CD4-positive, CD25-positive, alpha-beta regulatory T cell (primary cell): ENCODE measurements at regions not wholly inside any gene's neighbourhood (a gene's known extent, or its start where the extent isn't known, plus 50 kb on each side); places are given as distances from the start of the nearest gene placed in this dataset.

Experiments used
- ATAC-seq, 2 donors: fragments of 150-1000 bp; cut with Tn5 transposase; one replicate each; pipeline ENCODE4 v1.10.0; 2021; ENCODE audit warnings: low read depth in 2 of 2, moderate number of reproducible peaks in 2 of 2, moderate library complexity in 1 of 2
- DNase-seq, 3 donors: peaks; one replicate each; pipeline versions ENCODE4 v3.0.0 to v3.0.0-alpha.2; 2012 to 2022; ENCODE audit warnings: mixed read lengths in 1 of 3
- H3K27ac ChIP-seq: one replicate; pipeline ENCODE4 v1.7.0; 2013; ENCODE audit warnings: mild to moderate bottlenecking, low read length; ENCODE audit not compliant: insufficient read depth, poor library complexity, severe bottlenecking
- H3K27me3 ChIP-seq: one replicate; pipeline ENCODE4 v1.7.0; 2013; ENCODE audit warnings: low read length; ENCODE audit not compliant: control insufficient read depth, insufficient read depth
- H3K36me3 ChIP-seq: one replicate; pipeline ENCODE4 v1.7.0; 2013; ENCODE audit warnings: mild to moderate bottlenecking, low read length, moderate library complexity; ENCODE audit not compliant: control insufficient read depth, insufficient read depth
- H3K4me1 ChIP-seq: 2 replicates; pipeline ENCODE4 v1.7.0; 2013; ENCODE audit warnings: mild to moderate bottlenecking, low read length; ENCODE audit not compliant: insufficient read depth, control insufficient read depth, poor library complexity, severe bottlenecking
- H3K4me3 ChIP-seq: one replicate; pipeline ENCODE4 v1.7.0; 2013; ENCODE audit warnings: low read depth, mild to moderate bottlenecking, low read length, moderate library complexity
- H3K9me3 ChIP-seq, 2 experiments: 1 replicate in 1 of 2; 2 replicates in 1 of 2; pipeline ENCODE4 v1.7.0; 2013; ENCODE audit warnings: low read length in 2 of 2, mild to moderate bottlenecking in 1 of 2, moderate library complexity in 1 of 2; ENCODE audit not compliant: control insufficient read depth in 2 of 2
- H3K27ac Mint-ChIP-seq, 3 donors: one replicate each; pipeline ENCODE4 v1.8.0; 2020 to 2022; ENCODE audit warnings: mild to moderate bottlenecking in 3 of 3, mixed read lengths in 3 of 3, moderate library complexity in 2 of 3
- H3K27me3 Mint-ChIP-seq: one replicate; pipeline ENCODE4 v1.8.0; 2022; ENCODE audit warnings: mild to moderate bottlenecking, mixed read lengths
- H3K36me3 Mint-ChIP-seq: one replicate; pipeline ENCODE4 v1.8.0; 2020; ENCODE audit warnings: mixed read lengths
- H3K4me1 Mint-ChIP-seq, 4 donors: one replicate each; pipeline ENCODE4 v1.8.0; 2020 to 2022; ENCODE audit warnings: mixed read lengths in 4 of 4, mild to moderate bottlenecking in 1 of 4
- H3K4me3 Mint-ChIP-seq, 4 donors: one replicate each; pipeline ENCODE4 v1.8.0; 2020 to 2022; ENCODE audit warnings: mild to moderate bottlenecking in 4 of 4, mixed read lengths in 4 of 4, moderate library complexity in 3 of 4
- H3K9me3 Mint-ChIP-seq, 7 donors: one replicate each; pipeline ENCODE4 v1.8.0; 2020 to 2022; ENCODE audit warnings: mixed read lengths in 7 of 7, mild to moderate bottlenecking in 3 of 7, moderate library complexity in 2 of 7

DNA sequence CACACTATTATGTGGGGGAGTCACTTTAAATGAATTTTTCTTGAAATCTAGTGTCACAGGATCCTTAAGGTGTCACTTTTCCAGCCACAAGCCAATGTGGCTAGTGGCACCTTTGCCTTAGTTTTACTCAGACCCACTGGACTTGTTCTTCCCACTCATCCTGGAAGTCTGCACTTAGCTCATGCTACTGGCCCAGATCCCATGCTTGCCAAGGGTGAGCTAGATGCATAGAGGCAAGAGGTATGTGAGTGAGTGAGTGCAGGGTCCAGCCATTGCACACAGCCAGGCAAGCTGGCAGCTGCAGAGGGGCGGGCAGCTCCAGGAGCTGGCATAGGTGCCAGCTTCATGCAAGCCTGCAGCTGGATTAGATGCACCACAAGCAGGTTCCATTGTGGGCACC, 81.0 kb downstream of the CGGBP1 start:
- ATAC-seq (no peak), DNase-seq (no peak)
- Histone ChIP-seq H3K27ac (no peak overlapping the region), H3K4me3 (no peak overlapping the region), H3K4me1 (no peaks in the 10 kb centered on the region), H3K36me3 (no peaks in the 10 kb centered on the region), H3K9me3 (no peaks in the 10 kb centered on the region), H3K27me3 (peaks cover 5% of the 10 kb centered on the region)
- Mint-ChIP-seq H3K9me3 (peaks cover 0 to 3% (median 0%) of the 10 kb centered on the region in 7 donors), H3K27me3 (peaks cover 4% of the 10 kb centered on the region), H3K36me3 (no peaks in the 10 kb centered on the region), H3K27ac (no peak overlapping the region), H3K4me3 (no peak overlapping the region), H3K4me1 (no peaks in the 10 kb centered on the region)

- Mint-ChIP-seq H3K27ac (no peak overlapping the region), H3K4me3 (no peak overlapping the region), H3K36me3 (no peaks in the 10 kb centered on the region), H3K27me3 (no peaks in the 10 kb centered on the region), H3K9me3 (peaks cover 0 to 4% (median 0%) of the 10 kb centered on the region in 7 donors), H3K4me1 (no peaks in the 10 kb centered on the region)
- Histone ChIP-seq H3K9me3 (no peaks in the 10 kb centered on the region), H3K4me3 (no peak overlapping the region), H3K4me1 (no peaks in the 10 kb centered on the region), H3K27me3 (peaks cover 5% of the 10 kb centered on the region), H3K36me3 (no peaks in the 10 kb centered on the region), H3K27ac (no peak overlapping the region)
- no peak for DNase-seq
- ATAC-seq = no peak
Observed at GRCh38 chr3:87975716-87976115, 83.1 kb downstream of the CGGBP1 start.

GRCh38 chr3:87973906-87974305, 84.9 kb downstream of the CGGBP1 start:
- H3K4me1 ChIP-seq = no peaks in the 10 kb centered on the region
- H3K36me3 ChIP-seq = no peaks in the 10 kb centered on the region
- H3K27me3 Mint-ChIP-seq = no peaks in the 10 kb centered on the region
- H3K27ac ChIP-seq = no peak overlapping the region
- no peak overlapping the region for H3K4me3 Mint-ChIP-seq
- no peak for ATAC-seq
- H3K36me3 Mint-ChIP-seq = no peaks in the 10 kb centered on the region
- no peaks in the 10 kb centered on the region for H3K9me3 ChIP-seq
- H3K4me3 ChIP-seq = no peak overlapping the region
- H3K4me1 Mint-ChIP-seq = no peaks in the 10 kb centered on the region
- no peak overlapping the region for H3K27ac Mint-ChIP-seq
- peaks cover 5% of the 10 kb centered on the region for H3K27me3 ChIP-seq
- DNase-seq = no peak
- peaks cover 0 to 6% (median 0%) of the 10 kb centered on the region in 7 donors for H3K9me3 Mint-ChIP-seq

DNA sequence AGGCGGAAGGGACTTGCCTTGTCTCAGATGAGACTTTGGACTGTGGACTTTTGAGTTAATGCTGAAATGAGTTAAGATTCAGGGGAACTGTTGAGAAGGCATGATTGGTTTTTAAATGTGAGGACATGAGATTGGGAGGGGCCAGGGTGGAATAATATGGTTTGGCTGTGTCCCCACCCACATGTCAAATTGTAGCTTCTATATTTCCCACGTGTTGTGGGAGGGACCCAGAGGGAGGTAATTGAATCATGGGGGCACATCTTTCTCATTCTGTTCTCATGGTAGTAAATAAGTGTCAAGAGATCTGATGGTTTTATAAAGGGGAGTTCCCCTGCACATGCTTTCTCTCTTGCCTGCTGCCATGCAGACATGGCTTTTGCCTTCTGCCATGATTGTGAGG, 89.2 kb downstream of the CGGBP1 start:
- Histone ChIP-seq H3K9me3 (no peaks in the 10 kb centered on the region), H3K4me1 (no peaks in the 10 kb centered on the region), H3K27me3 (peaks cover 4% of the 10 kb centered on the region), H3K4me3 (no peak overlapping the region), H3K27ac (no peak overlapping the region), H3K36me3 (no peaks in the 10 kb centered on the region)
- H3K9me3 Mint-ChIP-seq = peaks cover 0 to 9% (median 0%) of the 10 kb centered on the region in 7 donors
- no peaks in the 10 kb centered on the region for H3K36me3 Mint-ChIP-seq
- DNase-seq (no peak), ATAC-seq (no peak)
- H3K27me3 Mint-ChIP-seq = peaks cover 5% of the 10 kb centered on the region
- H3K4me1 Mint-ChIP-seq = no peaks in the 10 kb centered on the region
- H3K27ac Mint-ChIP-seq = no peak overlapping the region
- no peak overlapping the region for H3K4me3 Mint-ChIP-seq

DNA sequence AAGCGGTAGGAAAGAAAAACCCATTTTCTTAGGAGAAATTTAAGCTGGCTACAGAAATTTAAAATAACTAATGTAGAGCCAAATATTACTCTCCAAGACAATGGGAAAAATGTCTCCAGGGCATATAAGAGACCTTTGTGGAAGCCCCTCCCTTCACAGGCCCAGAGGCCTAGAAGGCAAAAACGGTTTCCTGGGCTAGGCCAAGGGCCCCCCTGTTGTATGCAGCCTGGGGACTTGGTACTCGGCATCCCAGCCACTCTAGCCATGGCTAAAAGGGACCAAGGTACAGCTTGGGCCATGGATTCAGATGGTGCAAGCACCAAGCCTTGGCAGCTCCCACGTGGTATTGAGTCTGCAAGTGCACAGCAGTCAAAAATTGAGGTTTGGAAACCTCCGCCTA, 90.1 kb downstream of the CGGBP1 start:
- Mint-ChIP-seq H3K36me3 (no peaks in the 10 kb centered on the region), H3K4me1 (no peaks in the 10 kb centered on the region), H3K9me3 (peaks cover 0 to 9% (median 0%) of the 10 kb centered on the region in 7 donors), H3K27ac (no peak overlapping the region), H3K27me3 (peaks cover 5% of the 10 kb centered on the region), H3K4me3 (no peak overlapping the region)
- no peak overlapping the region for H3K4me3 ChIP-seq
- no peak overlapping the region for H3K27ac ChIP-seq
- H3K4me1 ChIP-seq = no peaks in the 10 kb centered on the region
- no peaks in the 10 kb centered on the region for H3K36me3 ChIP-seq
- ATAC-seq = no peak
- H3K27me3 ChIP-seq = no peaks in the 10 kb centered on the region
- no peaks in the 10 kb centered on the region for H3K9me3 ChIP-seq
- no peak for DNase-seq

- Mint-ChIP-seq H3K4me3 (no peak overlapping the region), H3K27ac (no peak overlapping the region), H3K9me3 (peaks cover 0 to 1% (median 0%) of the 10 kb centered on the region in 7 donors), H3K36me3 (no peaks in the 10 kb centered on the region), H3K27me3 (peaks cover 13% of the 10 kb centered on the region), H3K4me1 (no peaks in the 10 kb centered on the region)
- H3K27ac ChIP-seq = no peak overlapping the region
- H3K27me3 ChIP-seq = peaks cover 2% of the 10 kb centered on the region
- DNase-seq (no peak), ATAC-seq (no peak)
- no peaks in the 10 kb centered on the region for H3K9me3 ChIP-seq
- H3K4me1 ChIP-seq = no peaks in the 10 kb centered on the region
- no peak overlapping the region for H3K4me3 ChIP-seq
- no peaks in the 10 kb centered on the region for H3K36me3 ChIP-seq
Observed at GRCh38 chr3:87958289-87958688, 100.5 kb downstream of the CGGBP1 start.

GRCh38 chr3:87957575-87957974, 101.2 kb downstream of the CGGBP1 start:
- Histone ChIP-seq H3K4me1 (no peaks in the 10 kb centered on the region), H3K36me3 (no peaks in the 10 kb centered on the region), H3K27me3 (peaks cover 2% of the 10 kb centered on the region), H3K4me3 (no peak overlapping the region), H3K27ac (no peak overlapping the region), H3K9me3 (no peaks in the 10 kb centered on the region)
- H3K4me1 Mint-ChIP-seq = no peaks in the 10 kb centered on the region
- H3K27ac Mint-ChIP-seq = no peak overlapping the region
- DNase-seq (no peak), ATAC-seq (no peak)
- peaks cover 20% of the 10 kb centered on the region for H3K27me3 Mint-ChIP-seq
- no peak overlapping the region for H3K4me3 Mint-ChIP-seq
- no peaks in the 10 kb centered on the region for H3K36me3 Mint-ChIP-seq
- H3K9me3 Mint-ChIP-seq = peaks cover 0 to 2% (median 0%) of the 10 kb centered on the region in 7 donors

DNA sequence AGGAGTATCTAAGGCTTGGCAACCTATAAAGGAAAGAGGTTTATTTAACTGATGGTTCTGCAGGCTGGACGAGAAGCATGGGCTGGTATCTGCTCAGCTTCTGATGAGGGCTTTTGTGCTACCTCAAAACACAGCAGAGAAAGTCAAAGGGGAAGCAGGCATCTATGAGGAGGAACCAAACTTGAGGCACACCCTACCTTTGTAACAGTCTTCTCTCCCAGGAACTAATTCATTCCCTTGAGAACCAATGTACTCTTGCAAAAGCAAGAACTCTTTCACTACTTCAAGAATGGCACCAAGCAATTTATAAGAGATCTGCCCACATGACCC, 109.0 kb downstream of the CGGBP1 start:
- H3K27ac ChIP-seq = no peak overlapping the region
- H3K9me3 ChIP-seq = no peaks in the 10 kb centered on the region
- H3K36me3 ChIP-seq = no peaks in the 10 kb centered on the region
- peaks cover 0 to 5% (median 0%) of the 10 kb centered on the region in 7 donors for H3K9me3 Mint-ChIP-seq
- H3K4me3 ChIP-seq = no peak overlapping the region
- H3K4me3 Mint-ChIP-seq = no peak overlapping the region
- H3K27me3 ChIP-seq = peaks cover 3% of the 10 kb centered on the region
- no peak overlapping the region for H3K27ac Mint-ChIP-seq
- no peak for DNase-seq
- peaks cover 7% of the 10 kb centered on the region for H3K27me3 Mint-ChIP-seq
- no peaks in the 10 kb centered on the region for H3K4me1 Mint-ChIP-seq
- H3K4me1 ChIP-seq = no peaks in the 10 kb centered on the region
- H3K36me3 Mint-ChIP-seq = no peaks in the 10 kb centered on the region
- no peak for ATAC-seq
